ENCODE measurements at regions not wholly inside any gene's neighbourhood (a gene's known extent, or its start where the extent isn't known, plus 50 kb on each side); places are given as distances from the start of the nearest gene placed in this dataset.

- TF ChIP-seq, protein P1, sequence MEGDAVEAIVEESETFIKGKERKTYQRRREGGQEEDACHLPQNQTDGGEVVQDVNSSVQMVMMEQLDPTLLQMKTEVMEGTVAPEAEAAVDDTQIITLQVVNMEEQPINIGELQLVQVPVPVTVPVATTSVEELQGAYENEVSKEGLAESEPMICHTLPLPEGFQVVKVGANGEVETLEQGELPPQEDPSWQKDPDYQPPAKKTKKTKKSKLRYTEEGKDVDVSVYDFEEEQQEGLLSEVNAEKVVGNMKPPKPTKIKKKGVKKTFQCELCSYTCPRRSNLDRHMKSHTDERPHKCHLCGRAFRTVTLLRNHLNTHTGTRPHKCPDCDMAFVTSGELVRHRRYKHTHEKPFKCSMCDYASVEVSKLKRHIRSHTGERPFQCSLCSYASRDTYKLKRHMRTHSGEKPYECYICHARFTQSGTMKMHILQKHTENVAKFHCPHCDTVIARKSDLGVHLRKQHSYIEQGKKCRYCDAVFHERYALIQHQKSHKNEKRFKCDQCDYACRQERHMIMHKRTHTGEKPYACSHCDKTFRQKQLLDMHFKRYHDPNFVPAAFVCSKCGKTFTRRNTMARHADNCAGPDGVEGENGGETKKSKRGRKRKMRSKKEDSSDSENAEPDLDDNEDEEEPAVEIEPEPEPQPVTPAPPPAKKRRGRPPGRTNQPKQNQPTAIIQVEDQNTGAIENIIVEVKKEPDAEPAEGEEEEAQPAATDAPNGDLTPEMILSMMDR (IDR thresholded peaks at IDR 0.05), result no peak
- TF ChIP-seq ZFX (IDR thresholded peaks at IDR 0.05; ENCODE audit: borderline replicate concordance), result no peak
Measured at GRCh38 chr5:165665735-165666400, 2160.4 kb downstream of the MAT2B start.

GRCh38 chr5:165673499-165673898 is 2168.1 kb downstream of the MAT2B start:
- TF ChIP-seq ZFX (IDR thresholded peaks at IDR 0.05; ENCODE audit: borderline replicate concordance), result no peak
- TF ChIP-seq, protein P1 (IDR thresholded peaks at IDR 0.05), result no peak
- H3K27ac ChIP-seq, result no peak overlapping the region

More at GRCh38 chr5:165665735-165666400, 2160.4 kb downstream of the MAT2B start:
- H3K27ac ChIP-seq, result no peak overlapping the region

DNA sequence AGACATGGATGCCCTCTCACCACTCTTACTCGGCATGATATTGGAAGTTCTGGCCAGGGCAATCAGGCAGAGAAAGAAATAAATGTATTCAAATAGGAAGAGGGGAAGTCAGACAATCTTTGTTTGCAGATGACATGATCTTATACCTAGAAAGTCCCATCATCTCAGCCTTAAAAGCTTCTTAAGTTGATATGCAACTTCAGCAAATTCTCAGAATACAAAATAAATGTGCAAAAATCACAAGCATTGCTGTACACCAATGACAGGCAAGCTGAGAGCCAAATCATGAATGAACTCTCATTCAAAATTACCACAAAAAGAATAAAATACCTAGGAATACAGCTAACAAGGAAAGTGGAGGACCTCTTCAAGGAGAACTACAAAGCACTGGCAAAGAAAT is 2190.4 kb downstream of the MAT2B start:
- no peak overlapping the region for H3K27ac ChIP-seq
- no peak for TF ChIP-seq ZFX (IDR thresholded peaks at IDR 0.05; ENCODE audit: borderline replicate concordance)
- TF ChIP-seq, protein P1 (IDR thresholded peaks at IDR 0.05), result no peak

DNA sequence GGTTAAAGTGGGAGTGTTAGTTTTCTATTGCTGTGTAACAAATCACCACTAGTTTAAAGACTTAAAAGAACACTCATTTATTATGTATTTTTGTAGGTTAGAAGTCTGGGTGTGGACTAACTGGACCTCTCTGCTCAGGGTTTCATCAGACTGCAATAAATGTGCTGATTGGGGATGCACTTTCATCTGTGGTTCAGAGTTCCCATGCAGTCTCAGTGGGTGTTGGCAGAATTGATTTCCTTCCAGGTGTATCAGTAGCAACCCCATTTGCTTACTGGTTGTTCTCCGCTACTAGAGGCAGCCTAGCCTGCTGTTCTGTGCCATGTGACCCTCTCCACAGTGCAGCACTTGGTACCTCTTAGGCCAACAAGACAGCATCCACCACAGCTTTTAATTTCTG is 2200.5 kb downstream of the MAT2B start:
- no peak for TF ChIP-seq ZFX (IDR thresholded peaks at IDR 0.05; ENCODE audit: borderline replicate concordance)
- TF ChIP-seq, protein P1 (IDR thresholded peaks at IDR 0.05), result no peak
- H3K27ac ChIP-seq, result no peak overlapping the region

- TF ChIP-seq ZFX (IDR thresholded peaks at IDR 0.05; ENCODE audit: borderline replicate concordance), result no peak
- TF ChIP-seq, protein P1 (IDR thresholded peaks at IDR 0.05), result no peak
- H3K27ac ChIP-seq, result no peak overlapping the region
Measured at GRCh38 chr5:165712011-165712410, 2206.6 kb downstream of the MAT2B start.

DNA sequence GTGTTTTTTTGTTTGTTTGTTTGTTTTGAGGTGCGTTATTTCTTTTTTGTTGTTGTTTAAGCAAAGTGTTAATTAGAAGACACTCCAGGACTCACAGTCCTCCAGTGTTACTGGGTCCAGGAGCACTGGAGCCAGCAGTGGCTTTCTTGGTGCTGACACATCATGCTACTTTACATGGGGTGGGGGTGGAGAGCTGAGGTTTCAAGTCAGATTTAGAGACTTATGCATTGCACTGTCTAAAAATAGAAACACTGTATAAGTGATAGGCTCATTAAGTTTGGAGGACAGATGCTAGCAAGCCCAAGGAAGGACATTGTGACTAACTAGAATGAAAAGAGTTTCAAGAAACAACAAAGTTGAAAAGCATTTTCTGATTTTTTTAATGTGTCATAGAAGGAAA is 2209.2 kb downstream of the MAT2B start:
- H3K27ac ChIP-seq, result no peak overlapping the region
- no peak for TF ChIP-seq ZFX (IDR thresholded peaks at IDR 0.05; ENCODE audit: borderline replicate concordance)
- TF ChIP-seq, protein P1 (IDR thresholded peaks at IDR 0.05), result no peak

DNA sequence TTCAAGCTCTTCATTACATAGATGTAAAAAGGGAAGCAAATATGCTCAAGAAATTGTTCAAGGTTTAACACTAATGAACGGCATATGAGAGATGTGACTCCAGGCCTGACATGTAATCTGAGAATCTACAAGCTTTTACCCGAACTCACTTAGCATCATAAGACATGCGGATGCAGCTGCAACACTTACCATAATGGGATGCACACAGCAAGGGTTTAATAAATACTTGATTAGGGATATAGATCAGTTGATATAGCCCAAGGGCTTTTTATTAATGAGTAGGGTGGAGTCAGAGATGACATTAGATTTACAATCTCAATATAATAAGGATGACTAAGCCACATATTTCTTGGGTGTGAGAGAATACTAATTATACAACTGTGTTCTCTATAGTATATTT is 2215.5 kb downstream of the MAT2B start:
- no peak overlapping the region for H3K27ac ChIP-seq
- TF ChIP-seq ZFX (IDR thresholded peaks at IDR 0.05; ENCODE audit: borderline replicate concordance), result no peak
- TF ChIP-seq, protein P1 (IDR thresholded peaks at IDR 0.05), result no peak
